Kidney glomerular epithelial cell (primary cell): ENCODE measurements at regions not wholly inside any gene's neighbourhood (a gene's known extent, or its start where the extent isn't known, plus 50 kb on each side); places are given as distances from the start of the nearest gene placed in this dataset.
"Not testable (repeated sequence)": the region's sequence is repeated elsewhere in the genome, so short reads cannot be mapped to it uniquely, and the experiment has no call there.

Experiments
- DNase-seq: peaks from one replicate; lab custom pipeline; 2025; lab: John Stamatoyannopoulos, UW

- no peak for DNase-seq
Measured at GRCh38 chr15:79756365-79756764, 140.4 kb downstream of the MTHFS start.

- DNase-seq: no peak
Measured at GRCh38 chr15:79765081-79765480, 131.7 kb downstream of the MTHFS start.

- DNase-seq: no peak
Measured at GRCh38 chr15:79769069-79769481, 127.7 kb downstream of the MTHFS start.

- no peak for DNase-seq
Measured at GRCh38 chr15:79769933-79770759, 126.7 kb downstream of the MTHFS start.

- no peak for DNase-seq
Measured at GRCh38 chr15:79773128-79773527, 123.7 kb downstream of the MTHFS start.

GRCh38 chr15:79775821-79776220 is 121.0 kb downstream of the MTHFS start:
- no peak for DNase-seq

GRCh38 chr15:79777916-79778315 is 118.9 kb downstream of the MTHFS start:
- DNase-seq: no peak

- no peak for DNase-seq
Measured at GRCh38 chr15:79778378-79778990, 118.3 kb downstream of the MTHFS start.

GRCh38 chr15:79779746-79780145 is 117.1 kb downstream of the MTHFS start:
- no peak for DNase-seq

- not testable (repeated sequence) for DNase-seq
Measured at GRCh38 chr15:79782307-79782706, 114.5 kb downstream of the MTHFS start.
